HFFc6 (cell line): ENCODE measurements at regions not wholly inside any gene's neighbourhood (a gene's known extent, or its start where the extent isn't known, plus 50 kb on each side); places are given as distances from the start of the nearest gene placed in this dataset.

Experiments used
- DNase-seq: peaks from one replicate; pipeline ENCODE4 v3.0.0-alpha.2; 2018
- H3K27ac Mint-ChIP-seq: 2 replicates; pipeline ENCODE4 v1.8.0; 2020; ENCODE audit warnings: mild to moderate bottlenecking, mixed read lengths
- H3K27me3 Mint-ChIP-seq: 2 replicates; pipeline ENCODE4 v1.8.0; 2021; ENCODE audit warnings: mild to moderate bottlenecking, moderate library complexity, mixed read lengths; ENCODE audit not compliant: insufficient read depth
- H3K36me3 Mint-ChIP-seq: 2 replicates; pipeline ENCODE4 v1.8.0; 2021; ENCODE audit warnings: low read depth, mixed read lengths
- H3K4me1 Mint-ChIP-seq: 2 replicates; pipeline ENCODE4 v1.8.0; 2020; ENCODE audit warnings: low read depth, mixed read lengths
- H3K4me3 Mint-ChIP-seq: 2 replicates; pipeline ENCODE4 v1.8.0; 2020; ENCODE audit warnings: mild to moderate bottlenecking, moderate library complexity, mixed read lengths
- H3K9me3 Mint-ChIP-seq: 2 replicates; pipeline ENCODE4 v1.8.0; 2020; ENCODE audit warnings: mild to moderate bottlenecking, mixed read lengths
- TF ChIP-seq, protein P1 (sequence below): fragments of 200-600 bp; sonication (generic); IDR thresholded peaks from 2 replicates; pipeline ENCODE4 v1.5.0; 2021; ENCODE audit warnings: antibody characterized with exemption, mild to moderate bottlenecking

GRCh38 chr2:128973566-128973965 lies 654.9 kb upstream of the HS6ST1 start:
- H3K9me3 Mint-ChIP-seq = peaks cover 53% of the 10 kb centered on the region
- H3K4me3 Mint-ChIP-seq = no peak overlapping the region
- H3K27ac Mint-ChIP-seq = no peak overlapping the region
- no peak for DNase-seq
- TF ChIP-seq, protein P1, sequence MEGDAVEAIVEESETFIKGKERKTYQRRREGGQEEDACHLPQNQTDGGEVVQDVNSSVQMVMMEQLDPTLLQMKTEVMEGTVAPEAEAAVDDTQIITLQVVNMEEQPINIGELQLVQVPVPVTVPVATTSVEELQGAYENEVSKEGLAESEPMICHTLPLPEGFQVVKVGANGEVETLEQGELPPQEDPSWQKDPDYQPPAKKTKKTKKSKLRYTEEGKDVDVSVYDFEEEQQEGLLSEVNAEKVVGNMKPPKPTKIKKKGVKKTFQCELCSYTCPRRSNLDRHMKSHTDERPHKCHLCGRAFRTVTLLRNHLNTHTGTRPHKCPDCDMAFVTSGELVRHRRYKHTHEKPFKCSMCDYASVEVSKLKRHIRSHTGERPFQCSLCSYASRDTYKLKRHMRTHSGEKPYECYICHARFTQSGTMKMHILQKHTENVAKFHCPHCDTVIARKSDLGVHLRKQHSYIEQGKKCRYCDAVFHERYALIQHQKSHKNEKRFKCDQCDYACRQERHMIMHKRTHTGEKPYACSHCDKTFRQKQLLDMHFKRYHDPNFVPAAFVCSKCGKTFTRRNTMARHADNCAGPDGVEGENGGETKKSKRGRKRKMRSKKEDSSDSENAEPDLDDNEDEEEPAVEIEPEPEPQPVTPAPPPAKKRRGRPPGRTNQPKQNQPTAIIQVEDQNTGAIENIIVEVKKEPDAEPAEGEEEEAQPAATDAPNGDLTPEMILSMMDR = no peak
- H3K36me3 Mint-ChIP-seq = no peaks in the 10 kb centered on the region
- no peaks in the 10 kb centered on the region; the same call in 1 of the 2 replicates for H3K27me3 Mint-ChIP-seq
- no peaks in the 10 kb centered on the region for H3K4me1 Mint-ChIP-seq

- no peaks in the 10 kb centered on the region for H3K4me1 Mint-ChIP-seq
- no peak for DNase-seq
- peaks cover 2% of the 10 kb centered on the region; the same call in 1 of the 2 replicates for H3K27me3 Mint-ChIP-seq
- no peak overlapping the region for H3K4me3 Mint-ChIP-seq
- TF ChIP-seq, protein P1 = no peak
- H3K36me3 Mint-ChIP-seq = no peaks in the 10 kb centered on the region
- peaks cover 68% of the 10 kb centered on the region for H3K9me3 Mint-ChIP-seq
- no peak overlapping the region for H3K27ac Mint-ChIP-seq
These were observed 659.5 kb upstream of the HS6ST1 start for GRCh38 chr2:128978212-128978611.

DNA sequence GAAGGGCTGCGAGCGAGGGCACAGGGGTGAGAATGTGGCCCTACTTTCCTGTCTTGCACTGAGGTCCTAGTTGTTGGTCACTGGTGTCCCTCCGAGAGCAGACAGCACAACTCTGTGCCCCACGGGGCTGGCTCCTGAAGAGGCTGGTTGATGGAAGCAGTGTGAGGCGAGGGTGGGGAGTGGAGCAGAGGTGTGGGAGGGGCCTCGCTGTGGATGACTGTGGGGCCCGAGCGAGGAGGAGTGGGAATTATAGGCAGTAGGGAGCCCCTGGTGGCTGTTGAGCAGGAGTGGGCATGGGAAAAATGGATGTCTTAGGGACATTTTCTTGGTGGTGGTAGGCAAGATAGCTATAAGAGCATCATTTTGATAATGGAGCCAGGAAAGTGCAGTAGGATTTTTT lies 660.5 kb upstream of the HS6ST1 start:
- H3K4me1 Mint-ChIP-seq = no peaks in the 10 kb centered on the region
- TF ChIP-seq, protein P1 = no peak
- H3K36me3 Mint-ChIP-seq = no peaks in the 10 kb centered on the region
- peaks cover 73% of the 10 kb centered on the region for H3K9me3 Mint-ChIP-seq
- peaks cover 2% of the 10 kb centered on the region; the same call in 1 of the 2 replicates for H3K27me3 Mint-ChIP-seq
- DNase-seq = no peak
- no peak overlapping the region for H3K27ac Mint-ChIP-seq
- no peak overlapping the region for H3K4me3 Mint-ChIP-seq

GRCh38 chr2:128980475-128980874 lies 661.8 kb upstream of the HS6ST1 start:
- H3K27ac Mint-ChIP-seq = no peak overlapping the region
- no peaks in the 10 kb centered on the region for H3K36me3 Mint-ChIP-seq
- H3K4me3 Mint-ChIP-seq = no peak overlapping the region
- no peaks in the 10 kb centered on the region for H3K4me1 Mint-ChIP-seq
- no peak for DNase-seq
- peaks cover 2% of the 10 kb centered on the region; the same call in 1 of the 2 replicates for H3K27me3 Mint-ChIP-seq
- peaks cover 77% of the 10 kb centered on the region for H3K9me3 Mint-ChIP-seq
- TF ChIP-seq, protein P1 = no peak

- H3K27me3 Mint-ChIP-seq = peaks cover 2% of the 10 kb centered on the region
- no peaks in the 10 kb centered on the region for H3K36me3 Mint-ChIP-seq
- no peaks in the 10 kb centered on the region for H3K4me1 Mint-ChIP-seq
These were observed 662.7 kb upstream of the HS6ST1 start for GRCh38 chr2:128981353-128981752.

More at GRCh38 chr2:128981353-128981752, 662.7 kb upstream of the HS6ST1 start:
- DNase-seq = no peak
- H3K9me3 Mint-ChIP-seq = peaks cover 75% of the 10 kb centered on the region
- H3K4me3 Mint-ChIP-seq = no peak overlapping the region
- H3K27ac Mint-ChIP-seq = no peak overlapping the region
- TF ChIP-seq, protein P1 = no peak
